Osteoblast (primary cell): ENCODE measurements at regions not wholly inside any gene's neighbourhood (a gene's known extent, or its start where the extent isn't known, plus 50 kb on each side); places are given as distances from the start of the nearest gene placed in this dataset.
"Not testable (repeated sequence)": the region's sequence is repeated elsewhere in the genome, so short reads cannot be mapped to it uniquely, and the experiment has no call there.

Experiments used
- DNase-seq: peaks from one replicate; pipeline ENCODE4 v3.0.0; 2011; ENCODE audit warnings: low spot score, mixed read lengths; ENCODE audit not compliant: insufficient read length; ENCODE audit errors: missing footprints
- H2AFZ ChIP-seq: 2 replicates; pipeline ENCODE4 v1.6.0; 2011; ENCODE audit warnings: mild to moderate bottlenecking, low read length
- H3K27ac ChIP-seq: 2 replicates; pipeline ENCODE4 v1.5.1; 2011; ENCODE audit warnings: mild to moderate bottlenecking, low read depth, low read length, moderate library complexity
- H3K27me3 ChIP-seq: 2 replicates; pipeline ENCODE4 v1.6.0; 2012; ENCODE audit warnings: mild to moderate bottlenecking, control low read depth, inconsistent platforms, low read length, moderate library complexity; ENCODE audit not compliant: insufficient read depth
- H3K36me3 ChIP-seq: 2 replicates; pipeline ENCODE4 v1.5.1; 2011; ENCODE audit warnings: mild to moderate bottlenecking, low read length, control low read depth, moderate library complexity; ENCODE audit not compliant: insufficient read depth
- H3K4me1 ChIP-seq: 2 replicates; pipeline ENCODE4 v1.5.1; 2011; ENCODE audit warnings: mild to moderate bottlenecking, low read length, control low read depth, moderate library complexity; ENCODE audit not compliant: insufficient read depth
- H3K4me2 ChIP-seq: 2 replicates; pipeline ENCODE4 v1.6.0; 2011; ENCODE audit warnings: mild to moderate bottlenecking, low read length; ENCODE audit not compliant: insufficient read depth
- H3K4me3 ChIP-seq: fragments of 200-600 bp; sonication (generic); 3 replicates; pipeline ENCODE4 v1.5.1; 2012; ENCODE audit warnings: mild to moderate bottlenecking, low read length, inconsistent platforms; ENCODE audit not compliant: insufficient read depth
- H3K79me2 ChIP-seq: 2 replicates; pipeline ENCODE4 v1.6.0; 2012; ENCODE audit warnings: mild to moderate bottlenecking, low read length, control low read depth, inconsistent platforms; ENCODE audit not compliant: insufficient read depth
- H3K9me3 ChIP-seq: 2 replicates; pipeline ENCODE4 v1.5.1; 2011; ENCODE audit warnings: low read depth, low read length, control low read depth
- H4K20me1 ChIP-seq: 2 replicates; pipeline ENCODE4 v1.6.0; 2012; ENCODE audit warnings: mild to moderate bottlenecking, low read length, control low read depth; ENCODE audit not compliant: insufficient read depth
- CTCF ChIP-seq: IDR thresholded peaks from 2 replicates; pipeline ENCODE4 v1.5.1; 2011; ENCODE audit warnings: mild to moderate bottlenecking, low read depth, low read length, moderate library complexity; ENCODE audit errors: extremely low read depth

DNA sequence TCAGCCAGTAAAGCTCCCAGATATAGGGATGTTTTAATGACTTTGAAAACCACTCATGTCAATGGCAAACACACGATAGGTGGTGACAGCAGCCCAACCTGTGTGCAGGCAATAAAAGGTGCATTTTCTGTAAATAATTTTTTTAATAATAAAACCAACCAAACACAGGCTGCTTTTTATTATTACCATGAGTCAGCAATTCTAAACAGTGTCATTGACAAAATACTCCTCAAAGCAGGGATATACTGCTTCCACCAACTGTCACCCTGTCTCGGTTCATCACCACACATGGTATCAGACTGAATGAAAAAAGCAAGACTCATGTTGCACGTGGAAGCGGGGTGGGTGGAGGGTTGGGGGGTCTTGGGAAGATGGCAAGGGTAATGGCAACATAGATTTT, 195.9 kb downstream of the ANKRD60 start:
- no peak overlapping the region for H3K4me3 ChIP-seq

GRCh38 chr20:58031350-58031749, 197.1 kb downstream of the ANKRD60 start:
- H3K4me1 ChIP-seq, H3K9me3 ChIP-seq, H3K4me3 ChIP-seq, H3K79me2 ChIP-seq, H3K27ac ChIP-seq, H3K27me3 ChIP-seq, H2AFZ ChIP-seq, H4K20me1 ChIP-seq, H3K4me2 ChIP-seq, DNase-seq, H3K36me3 ChIP-seq: not testable (repeated sequence)

More for the DNA sequence above, 195.9 kb downstream of the ANKRD60 start:
- DNase-seq = no peak
- Histone ChIP-seq H3K9me3 (no peaks in the 10 kb centered on the region), H4K20me1 (no peaks in the 10 kb centered on the region), H3K36me3 (no peaks in the 10 kb centered on the region), H3K79me2 (no peaks in the 10 kb centered on the region), H3K4me1 (no peaks in the 10 kb centered on the region), H2AFZ (no peak overlapping the region), H3K27me3 (no peaks in the 10 kb centered on the region), H3K4me2 (no peak overlapping the region), H3K27ac (no peak overlapping the region)
- no peak for TF ChIP-seq CTCF

DNA sequence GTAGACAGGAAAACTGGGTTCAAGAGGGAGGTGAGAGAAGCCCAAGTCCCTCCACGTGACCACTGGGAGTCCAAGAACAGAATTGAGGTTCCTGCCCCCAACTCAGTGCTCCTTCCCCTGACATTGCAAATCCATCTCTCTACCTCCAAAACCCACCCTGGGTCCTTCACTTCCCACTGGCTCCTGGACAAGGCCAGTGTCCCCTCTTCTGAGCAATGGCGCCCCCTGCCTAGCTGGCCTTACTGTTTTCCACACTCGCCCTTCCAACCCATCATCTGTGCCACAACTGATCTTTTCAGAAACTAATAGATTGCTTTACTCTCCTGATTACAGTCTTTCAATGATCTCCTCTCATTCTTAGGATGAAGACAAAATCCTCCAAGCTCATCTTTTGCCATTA, 200.3 kb downstream of the ANKRD60 start:
- H3K9me3 ChIP-seq = no peaks in the 10 kb centered on the region
- H4K20me1 ChIP-seq = no peaks in the 10 kb centered on the region
- H3K79me2 ChIP-seq = no peaks in the 10 kb centered on the region
- no peak for DNase-seq
- no peak overlapping the region for H2AFZ ChIP-seq
- H3K27me3 ChIP-seq = no peaks in the 10 kb centered on the region
- no peaks in the 10 kb centered on the region for H3K36me3 ChIP-seq
- no peak overlapping the region for H3K4me2 ChIP-seq
- no peaks in the 10 kb centered on the region for H3K4me1 ChIP-seq
- H3K4me3 ChIP-seq = no peak overlapping the region
- no peak overlapping the region for H3K27ac ChIP-seq
- TF ChIP-seq CTCF = peak; percentile 38

DNA sequence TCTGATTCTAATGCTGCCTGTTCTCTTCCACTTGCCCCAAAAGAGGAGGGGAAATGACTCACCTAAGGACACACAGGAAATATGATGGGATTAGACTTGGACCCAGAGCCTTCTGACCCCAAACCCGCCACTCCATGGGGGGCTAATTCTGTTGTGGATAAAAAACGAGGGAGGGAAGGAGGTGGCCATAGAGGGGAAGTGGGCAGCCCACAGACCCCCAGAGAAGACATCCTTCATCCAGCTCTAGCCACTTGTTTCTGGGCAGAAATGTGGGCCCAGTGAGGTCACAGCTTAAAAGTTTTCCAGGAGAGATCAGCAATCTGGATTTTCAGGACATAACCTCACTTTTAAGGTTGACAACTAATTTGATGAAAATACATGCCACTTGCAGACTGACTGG, 202.1 kb downstream of the ANKRD60 start:
- no peak for DNase-seq
- H3K9me3 ChIP-seq = no peaks in the 10 kb centered on the region

More for the DNA sequence above, 202.1 kb downstream of the ANKRD60 start:
- H4K20me1 ChIP-seq = no peaks in the 10 kb centered on the region
- no peaks in the 10 kb centered on the region for H3K27me3 ChIP-seq
- H3K4me2 ChIP-seq = no peak overlapping the region
- H3K4me1 ChIP-seq = no peaks in the 10 kb centered on the region
- no peak overlapping the region for H2AFZ ChIP-seq
- no peak for TF ChIP-seq CTCF
- no peak overlapping the region for H3K27ac ChIP-seq
- H3K4me3 ChIP-seq = no peak overlapping the region
- H3K79me2 ChIP-seq = no peaks in the 10 kb centered on the region
- no peaks in the 10 kb centered on the region for H3K36me3 ChIP-seq
